ENCODE measurements at regions not wholly inside any gene's neighbourhood (a gene's known extent, or its start where the extent isn't known, plus 50 kb on each side); places are given as distances from the start of the nearest gene placed in this dataset.

DNA sequence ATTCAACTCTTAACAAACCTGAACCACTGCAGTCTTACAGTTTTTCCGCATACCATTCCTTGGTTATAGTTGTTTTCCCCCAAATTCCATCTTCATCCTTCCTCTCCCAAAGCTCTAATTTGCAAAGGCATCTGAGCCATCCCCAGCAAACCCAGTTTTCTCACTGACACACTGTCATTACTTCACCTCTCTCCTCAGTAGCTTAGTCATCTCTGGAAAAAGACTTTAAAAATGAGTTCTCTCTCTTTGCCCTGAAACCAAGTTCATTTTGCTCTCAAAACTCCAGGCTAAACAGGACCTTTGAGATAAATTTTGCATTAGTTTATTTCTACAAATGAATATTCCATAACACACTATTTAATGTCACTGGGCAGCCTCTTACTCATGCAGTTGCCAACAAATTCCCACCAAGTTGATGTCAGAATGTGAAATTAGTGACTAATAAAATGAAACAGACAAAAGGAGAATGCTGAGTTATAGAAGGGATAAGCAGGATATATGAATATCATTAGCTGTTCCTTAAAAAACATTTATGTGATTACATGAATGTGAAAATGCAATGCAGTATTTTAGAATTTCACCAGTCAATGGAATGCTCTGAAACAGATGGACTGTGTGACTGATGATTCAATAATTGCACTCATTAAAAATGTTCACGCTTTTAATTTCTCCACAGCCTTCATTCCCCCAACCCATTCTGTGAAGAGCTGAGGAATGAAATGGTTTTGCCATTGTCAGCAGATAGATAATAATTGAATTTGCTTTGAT lies 107.4 kb upstream of the DMAC1 start:
- DNase-seq: no peak
- no peak for TF ChIP-seq POLR2A (IDR thresholded peaks at IDR 0.05; ENCODE audit: low read length)
- TF ChIP-seq GATA1 (IDR thresholded peaks at IDR 0.05; ENCODE audit: low read depth, low read length): no peak

DNA sequence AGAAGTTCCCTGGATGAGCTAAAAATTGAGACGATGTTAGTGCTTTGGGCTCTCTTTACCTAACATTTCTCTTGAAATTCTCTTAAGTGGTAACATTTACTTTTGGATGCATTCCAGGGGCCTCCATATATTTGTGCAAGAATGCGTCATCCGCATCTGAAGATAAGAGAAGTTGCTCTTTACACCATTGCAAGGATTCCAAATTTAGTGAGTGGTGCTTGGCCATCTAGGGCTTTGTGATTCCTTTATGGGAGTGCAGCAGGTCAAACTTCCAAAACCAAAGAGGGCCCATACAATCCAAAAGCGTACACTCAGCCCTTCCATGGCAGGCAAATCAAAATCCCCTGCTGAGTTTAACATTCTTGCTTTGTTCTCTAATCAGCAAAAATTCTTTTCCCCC lies 102.0 kb upstream of the DMAC1 start:
- no peak for DNase-seq
- TF ChIP-seq POLR2A (IDR thresholded peaks at IDR 0.05; ENCODE audit: low read length) (no peak), GATA1 (IDR thresholded peaks at IDR 0.05; ENCODE audit: low read depth, low read length) (no peak)

DNA sequence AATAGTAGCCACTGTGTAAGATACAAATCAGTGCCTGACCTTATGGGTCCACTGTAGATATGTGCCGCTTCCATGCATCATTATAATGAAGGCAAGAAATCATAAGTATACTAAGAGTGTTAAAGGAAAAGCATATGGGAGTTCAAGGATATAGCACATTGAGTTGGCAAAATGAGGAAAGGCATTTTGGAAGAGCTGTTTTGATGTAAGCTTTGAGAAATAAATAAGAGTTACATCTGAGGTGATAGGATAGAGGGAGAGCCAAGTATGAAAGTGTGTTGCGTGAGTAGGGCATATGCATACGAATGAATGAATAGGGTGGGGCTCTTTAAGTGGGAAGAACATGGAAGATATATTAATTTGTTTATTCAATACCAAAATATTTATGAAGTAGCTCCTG lies 101.0 kb upstream of the DMAC1 start:
- no peak for TF ChIP-seq POLR2A (IDR thresholded peaks at IDR 0.05; ENCODE audit: low read length)
- TF ChIP-seq GATA1 (IDR thresholded peaks at IDR 0.05; ENCODE audit: low read depth, low read length): no peak
- no peak for DNase-seq

DNA sequence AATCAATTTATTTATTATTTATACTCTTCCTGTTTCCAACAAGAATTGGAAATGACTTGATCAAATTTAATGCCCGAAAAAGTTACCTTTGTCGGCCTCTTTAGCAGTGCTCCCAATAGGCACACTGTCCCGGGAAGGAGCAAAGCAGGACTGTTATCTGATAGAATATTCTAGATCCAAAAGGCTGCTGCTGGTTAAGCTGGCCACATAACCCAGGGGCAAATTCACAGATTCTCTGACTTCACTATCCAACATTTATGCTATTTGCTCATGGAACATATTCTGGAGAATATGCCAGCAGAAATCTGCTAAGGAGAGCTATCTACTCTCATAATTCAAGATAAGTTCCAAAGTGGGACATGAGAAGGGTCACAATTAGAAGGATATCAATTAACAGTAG lies 100.2 kb upstream of the DMAC1 start:
- no peak for DNase-seq
- TF ChIP-seq GATA1 (IDR thresholded peaks at IDR 0.05; ENCODE audit: low read depth, low read length): no peak
- no peak for TF ChIP-seq POLR2A (IDR thresholded peaks at IDR 0.05; ENCODE audit: low read length)

DNA sequence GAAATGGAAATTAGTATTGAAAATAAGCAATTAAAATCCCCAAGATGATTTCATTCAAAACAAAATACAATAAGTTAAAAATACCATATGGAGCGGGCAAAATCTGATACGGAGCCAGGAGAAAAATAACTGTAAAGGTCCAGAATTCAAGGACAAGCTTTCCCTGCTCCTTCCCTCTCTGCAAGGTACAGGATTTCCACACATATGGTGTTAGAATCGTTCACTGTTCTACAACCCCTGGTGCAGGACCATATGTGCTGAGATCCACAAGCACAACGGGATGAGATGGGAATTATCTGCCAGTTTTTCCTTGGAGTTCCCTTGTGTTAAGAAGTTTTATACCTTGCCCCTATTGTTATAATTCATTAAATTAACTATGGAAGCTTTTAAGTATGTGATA lies 94.7 kb upstream of the DMAC1 start:
- no peak for TF ChIP-seq POLR2A (IDR thresholded peaks at IDR 0.05; ENCODE audit: low read length)
- no peak for TF ChIP-seq GATA1 (IDR thresholded peaks at IDR 0.05; ENCODE audit: low read depth, low read length)
- DNase-seq: no peak

DNA sequence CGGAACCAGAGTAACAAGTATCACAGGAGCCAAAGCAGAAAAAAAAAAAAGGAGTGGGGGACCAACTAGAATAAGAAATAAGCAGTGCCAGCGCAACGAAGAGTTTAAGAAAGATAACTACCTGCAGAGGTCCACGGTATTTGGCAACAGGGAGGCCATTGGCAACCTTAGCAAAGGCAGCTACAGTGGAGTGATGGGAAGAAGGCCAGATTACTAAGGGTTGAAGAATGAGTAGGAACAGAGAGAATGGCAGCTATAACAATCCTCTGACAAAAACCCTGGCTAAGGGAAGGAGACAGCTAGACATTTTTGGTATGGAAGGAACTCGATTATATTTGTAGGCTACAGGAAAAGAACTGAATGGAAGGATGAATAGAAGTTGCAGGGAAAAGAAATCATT lies 93.4 kb upstream of the DMAC1 start:
- no peak for TF ChIP-seq GATA1 (IDR thresholded peaks at IDR 0.05; ENCODE audit: low read depth, low read length)
- TF ChIP-seq POLR2A (IDR thresholded peaks at IDR 0.05; ENCODE audit: low read length): no peak
- no peak for DNase-seq

DNA sequence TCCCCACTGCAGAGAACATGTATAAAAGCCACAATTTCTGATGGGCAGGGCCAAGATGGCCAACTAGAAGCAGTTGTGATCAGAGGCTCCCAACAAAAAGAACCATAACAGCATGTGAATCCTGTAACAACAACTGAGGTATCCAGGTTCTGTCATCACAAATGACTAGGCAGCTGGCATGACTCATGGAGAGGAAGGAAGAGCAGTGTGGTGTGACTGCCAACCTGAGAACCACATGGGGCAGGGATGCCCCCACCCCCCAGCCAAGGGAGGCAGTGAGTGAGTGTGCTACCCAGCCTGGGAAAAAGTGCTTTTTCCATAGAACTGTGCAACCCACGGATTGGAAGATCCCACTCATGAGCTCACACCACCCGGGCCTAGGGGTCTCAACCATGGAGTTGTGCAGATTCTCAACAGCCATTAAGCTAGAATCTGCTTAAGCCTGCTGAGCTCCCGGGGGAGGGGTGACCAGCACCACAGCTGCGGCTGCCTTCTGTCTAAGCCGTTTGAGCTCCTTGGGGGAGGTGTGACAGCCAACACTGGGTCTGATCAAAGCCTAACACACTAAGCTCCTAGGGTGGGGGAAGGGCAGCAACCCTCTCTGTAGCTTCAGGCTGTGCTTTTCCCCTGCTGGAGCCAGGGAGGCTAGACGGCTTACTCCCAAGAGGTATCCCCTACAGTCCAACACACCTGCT lies 80.1 kb upstream of the DMAC1 start:
- TF ChIP-seq GATA1 (IDR thresholded peaks at IDR 0.05; ENCODE audit: low read depth, low read length): no peak
- no peak for TF ChIP-seq POLR2A (IDR thresholded peaks at IDR 0.05; ENCODE audit: low read length)
- DNase-seq: no peak

DNA sequence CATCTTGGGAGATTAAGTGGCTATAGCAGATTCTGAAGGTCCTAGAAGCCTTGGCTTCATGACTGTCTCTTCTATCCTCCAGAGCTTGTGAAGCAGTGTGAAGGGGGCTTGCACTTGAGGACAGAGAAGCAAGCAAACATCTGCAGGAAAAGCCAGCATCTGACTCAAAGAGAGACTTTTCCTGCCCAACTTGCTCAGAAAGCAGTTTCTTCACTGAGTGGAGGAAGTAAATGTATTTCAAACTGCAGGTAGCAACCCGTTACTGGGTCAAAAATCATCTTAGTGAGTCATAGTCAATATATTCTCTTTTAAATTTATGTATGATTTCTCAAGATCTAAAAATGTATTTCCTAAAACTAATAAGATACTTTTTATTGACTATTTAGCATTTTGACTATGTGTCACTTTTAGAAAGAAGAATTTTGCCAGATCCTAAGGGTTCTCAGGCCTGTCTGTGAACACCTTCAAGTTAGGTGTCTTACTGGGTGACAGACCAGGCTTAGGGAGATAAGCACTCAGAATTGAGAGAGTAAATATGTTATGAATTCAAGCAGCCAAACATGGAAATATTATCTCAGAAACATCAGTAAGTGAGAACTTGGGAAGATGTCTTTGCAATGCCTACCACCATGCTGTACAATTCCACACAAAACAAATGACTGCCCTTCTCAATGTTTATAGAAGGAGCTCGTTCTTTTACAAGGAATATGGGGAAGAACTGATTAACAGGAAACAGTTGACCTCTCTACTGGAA lies 72.6 kb upstream of the DMAC1 start:
- TF ChIP-seq GATA1 (IDR thresholded peaks at IDR 0.05; ENCODE audit: low read depth, low read length): no peak
- no peak for TF ChIP-seq POLR2A (IDR thresholded peaks at IDR 0.05; ENCODE audit: low read length)
- DNase-seq: no peak

DNA sequence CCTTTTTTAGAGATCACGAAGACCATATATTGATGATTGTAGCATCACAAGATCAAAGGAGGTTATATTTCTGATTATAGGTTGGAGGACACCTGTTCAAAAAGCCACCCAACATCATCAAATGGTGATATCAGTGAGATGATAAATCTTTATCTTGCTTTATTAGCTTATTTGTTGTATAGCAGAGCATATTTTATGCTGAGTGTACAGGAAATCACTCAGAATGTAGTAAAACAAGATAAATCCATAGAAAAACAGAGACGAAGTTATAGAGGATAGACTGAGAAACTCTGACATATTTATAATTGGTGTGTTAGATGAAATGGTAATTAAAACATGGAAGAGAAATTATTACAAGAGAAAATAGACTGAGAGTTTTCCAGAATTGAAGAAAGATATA lies 69.8 kb upstream of the DMAC1 start:
- TF ChIP-seq POLR2A (IDR thresholded peaks at IDR 0.05; ENCODE audit: low read length) (no peak), GATA1 (IDR thresholded peaks at IDR 0.05; ENCODE audit: low read depth, low read length) (no peak)
- DNase-seq: no peak

DNA sequence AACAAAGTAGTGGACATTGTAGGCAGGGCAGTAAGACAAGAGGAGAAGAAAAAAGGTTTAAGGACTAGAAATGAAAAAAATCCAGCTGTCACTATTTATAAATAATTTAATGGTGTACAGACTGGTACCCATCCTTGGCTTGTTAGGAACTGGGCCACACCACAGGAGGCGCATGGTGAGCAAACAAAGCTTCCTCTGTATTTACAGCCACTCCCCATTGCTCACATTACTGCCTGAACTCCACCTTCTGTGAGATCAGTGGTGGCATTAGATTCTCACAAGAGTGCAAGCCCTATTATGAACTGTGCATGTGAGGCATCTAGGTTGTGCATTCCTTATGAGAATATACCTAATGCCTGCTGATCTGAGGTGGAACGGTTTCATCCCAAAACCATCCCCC lies 62.6 kb upstream of the DMAC1 start:
- no peak for DNase-seq
- TF ChIP-seq GATA1 (IDR thresholded peaks at IDR 0.05; ENCODE audit: low read depth, low read length) (no peak), POLR2A (IDR thresholded peaks at IDR 0.05; ENCODE audit: low read length) (no peak)

DNA sequence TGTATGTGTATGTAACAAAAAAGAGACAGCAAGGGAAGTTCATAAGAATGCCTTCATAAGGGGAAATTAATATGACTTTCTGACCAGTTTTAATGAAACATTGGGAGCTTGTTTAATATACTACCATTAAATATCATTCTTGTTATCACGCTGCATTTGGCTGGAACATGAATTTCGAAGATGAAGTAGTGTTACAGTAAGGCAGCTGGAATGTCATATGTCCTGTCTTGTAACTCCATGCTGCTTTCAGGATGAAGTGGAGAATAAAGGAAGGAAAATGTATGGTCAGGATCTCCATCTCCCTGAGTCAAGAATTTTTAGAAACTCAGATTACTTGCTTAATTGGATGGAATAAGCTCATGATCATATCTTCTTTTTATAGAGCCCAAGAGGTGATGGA lies 61.5 kb upstream of the DMAC1 start:
- no peak for DNase-seq
- no peak for TF ChIP-seq POLR2A (IDR thresholded peaks at IDR 0.05; ENCODE audit: low read length)
- TF ChIP-seq GATA1 (IDR thresholded peaks at IDR 0.05; ENCODE audit: low read depth, low read length): no peak

DNA sequence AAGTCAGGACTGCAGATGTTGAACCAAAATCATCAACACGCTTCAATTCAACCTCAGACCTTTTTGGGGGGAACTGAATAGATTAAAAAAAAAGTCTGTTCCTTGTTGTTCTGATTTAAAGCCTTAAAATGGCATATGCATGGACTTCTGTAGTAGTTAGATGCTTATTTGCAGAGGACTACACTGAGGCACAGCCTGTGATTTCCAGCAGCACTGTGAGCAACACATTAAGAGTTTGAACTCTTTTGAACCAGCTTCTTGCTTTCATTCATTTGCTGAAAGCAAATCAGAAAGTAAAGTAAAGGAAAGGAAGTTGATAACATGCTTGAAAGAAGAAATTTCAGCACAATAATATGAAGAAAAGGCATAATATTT lies 60.7 kb upstream of the DMAC1 start:
- TF ChIP-seq POLR2A (IDR thresholded peaks at IDR 0.05; ENCODE audit: low read length): no peak
- no peak for TF ChIP-seq GATA1 (IDR thresholded peaks at IDR 0.05; ENCODE audit: low read depth, low read length)

DNA sequence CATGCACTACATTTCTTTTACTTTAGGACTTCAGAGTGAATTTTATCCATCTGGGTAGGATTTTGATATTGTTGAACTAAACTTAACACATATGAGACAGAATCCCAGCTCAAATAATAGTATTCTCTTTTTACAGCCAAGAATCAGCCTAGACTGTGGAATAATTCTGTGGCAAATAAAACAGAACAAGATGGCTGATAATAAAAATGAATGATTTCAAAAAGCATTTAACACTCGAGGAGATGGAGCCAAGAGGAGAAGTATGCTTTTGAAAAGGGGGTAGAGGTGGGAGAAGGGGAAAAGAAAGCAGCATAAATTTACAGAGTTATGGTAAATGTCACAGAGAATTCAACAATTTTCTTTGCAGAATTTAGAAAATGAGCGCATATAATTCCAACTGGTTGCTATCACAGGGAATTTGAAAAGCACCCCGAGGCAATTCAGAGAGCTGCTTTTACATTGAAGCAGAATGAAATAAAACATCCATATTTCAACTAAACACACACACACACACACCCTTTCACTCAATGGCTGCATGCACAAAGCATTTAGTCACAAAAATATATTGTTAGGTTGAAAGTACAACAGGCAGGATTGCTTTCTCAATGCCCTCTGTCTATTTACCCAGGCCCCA lies 60.2 kb upstream of the DMAC1 start:
- no peak for DNase-seq
- TF ChIP-seq POLR2A (IDR thresholded peaks at IDR 0.05; ENCODE audit: low read length) (no peak), GATA1 (IDR thresholded peaks at IDR 0.05; ENCODE audit: low read depth, low read length) (no peak)

More for the DNA sequence above, 60.7 kb upstream of the DMAC1 start:
- no peak for DNase-seq

DNA sequence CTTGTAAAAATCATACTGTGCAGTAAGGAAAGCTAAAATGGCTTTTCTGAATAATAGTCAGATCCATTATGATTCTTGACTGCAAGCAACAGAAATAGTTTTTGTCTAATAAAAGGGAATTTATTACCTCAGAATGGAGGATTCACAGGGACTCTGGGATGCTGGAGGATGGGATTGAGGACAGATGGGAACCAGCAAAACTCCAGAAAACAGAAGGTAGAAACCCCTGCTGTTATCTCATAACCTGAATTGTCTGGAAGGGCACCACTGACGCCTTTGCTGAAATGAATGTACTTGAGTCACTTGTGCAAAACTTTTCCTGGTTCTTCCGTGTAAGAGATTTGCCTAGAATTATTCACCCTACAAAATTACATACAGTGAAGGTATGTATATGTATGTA lies 58.6 kb upstream of the DMAC1 start:
- DNase-seq: no peak
- TF ChIP-seq GATA1 (IDR thresholded peaks at IDR 0.05; ENCODE audit: low read depth, low read length): no peak
- no peak for TF ChIP-seq POLR2A (IDR thresholded peaks at IDR 0.05; ENCODE audit: low read length)

Data from erythroblast (primary cell).